HEK293 (cell line): ENCODE measurements at regions not wholly inside any gene's neighbourhood (a gene's known extent, or its start where the extent isn't known, plus 50 kb on each side); places are given as distances from the start of the nearest gene placed in this dataset.

ENCODE experiments used
- CTCF ChIA-PET: fragments of 350-600 bp; formaldehyde crosslinking; extraction: SDS; loops from one replicate; lab custom pipeline; 2021; ENCODE audit warnings: antibody characterized with exemption; lab: Yijun Ruan, JAX
- POLR2A ChIA-PET: fragments of 300-600 bp; formaldehyde crosslinking; extraction: SDS; loops from one replicate; lab custom pipeline; 2020; ENCODE audit warnings: antibody characterized with exemption, inconsistent platforms; lab: Yijun Ruan, JAX
- H3K27ac ChIP-seq: fragments of 200-500 bp; sonication (Bioruptor generic); 2 replicates; pipeline ENCODE4 v1.5.1; 2014; ENCODE audit warnings: low read depth, low read length, control low read depth, inconsistent platforms; ENCODE audit errors: extremely low read depth
- H3K36me3 ChIP-seq, 2 experiments: fragments of 200-500 bp in 1 of 2; sonication (Bioruptor generic) in 1 of 2; 1 replicate in 1 of 2; 2 replicates in 1 of 2; pipeline ENCODE4 v1.5.1; 2014 to 2017; ENCODE audit warnings: inconsistent platforms in 2 of 2, low read length in 2 of 2; ENCODE audit not compliant: control insufficient read depth in 2 of 2, insufficient read depth in 1 of 2
- H3K4me1 ChIP-seq: fragments of 200-500 bp; sonication (Bioruptor generic); 2 replicates; pipeline ENCODE4 v1.5.1; 2014; ENCODE audit warnings: mild to moderate bottlenecking, low read length, inconsistent platforms; ENCODE audit not compliant: control insufficient read depth, insufficient read depth
- H3K4me3 ChIP-seq: 2 replicates; pipeline ENCODE4 v1.5.1; 2011; ENCODE audit warnings: low read depth, mild to moderate bottlenecking, control low read depth, low read length, moderate library complexity
- H3K9me3 ChIP-seq: fragments of 200-500 bp; sonication (Bioruptor generic); 2 replicates; pipeline ENCODE4 v1.5.1; 2014; ENCODE audit warnings: low read depth, low read length, inconsistent platforms; ENCODE audit not compliant: control insufficient read depth, insufficient read depth
- AEBP2 ChIP-seq: fragments of 450-650 bp; formaldehyde crosslinking; IDR thresholded peaks from 2 replicates; pipeline ENCODE4 v1.5.1; 2016; ENCODE audit warnings: missing biosample characterization, missing genetic modification characterization, borderline replicate concordance
- FEZF1 ChIP-seq: fragments of 450-650 bp; formaldehyde crosslinking; IDR thresholded peaks from 2 replicates; pipeline ENCODE4 v1.5.1; 2016; ENCODE audit warnings: missing biosample characterization, missing genetic modification characterization
- GLIS1 ChIP-seq: fragments of 450-650 bp; formaldehyde crosslinking; IDR thresholded peaks from 2 replicates; pipeline ENCODE4 v1.5.1; 2016; ENCODE audit warnings: missing biosample characterization, missing genetic modification characterization
- IKZF3 ChIP-seq: fragments of 450-650 bp; IDR thresholded peaks from 2 replicates; pipeline ENCODE4 v1.5.0; 2018; ENCODE audit warnings: missing biosample characterization, mild to moderate bottlenecking, missing genetic modification characterization, moderate library complexity
- INSM2 ChIP-seq: fragments of 450-650 bp; formaldehyde crosslinking; IDR thresholded peaks from 2 replicates; pipeline ENCODE4 v1.5.1; 2016; ENCODE audit warnings: missing biosample characterization, missing genetic modification characterization
- KLF16 ChIP-seq: fragments of 450-650 bp; formaldehyde crosslinking; IDR thresholded peaks from 2 replicates; pipeline ENCODE4 v1.5.1; 2017; ENCODE audit warnings: missing biosample characterization, missing genetic modification characterization
- OSR2 ChIP-seq: fragments of 450-650 bp; formaldehyde crosslinking; IDR thresholded peaks from 2 replicates; pipeline ENCODE4 v1.5.1; 2016; ENCODE audit warnings: missing biosample characterization, missing genetic modification characterization
- PRDM6 ChIP-seq: fragments of 450-650 bp; formaldehyde crosslinking; IDR thresholded peaks from 2 replicates; pipeline ENCODE4 v1.5.1; 2017; ENCODE audit warnings: missing biosample characterization, missing genetic modification characterization
- SCRT2 ChIP-seq: fragments of 450-650 bp; formaldehyde crosslinking; IDR thresholded peaks from 2 replicates; pipeline ENCODE4 v1.5.1; 2016; ENCODE audit warnings: missing biosample characterization, missing genetic modification characterization
- ZBTB20 ChIP-seq: fragments of 450-650 bp; formaldehyde crosslinking; IDR thresholded peaks from 2 replicates; pipeline ENCODE4 v1.5.1; 2016; ENCODE audit warnings: missing biosample characterization, missing genetic modification characterization
- ZIC2 ChIP-seq: fragments of 450-650 bp; formaldehyde crosslinking; IDR thresholded peaks from 2 replicates; pipeline ENCODE4 v1.5.1; 2016; ENCODE audit warnings: missing biosample characterization, missing genetic modification characterization
- ZNF211 ChIP-seq: fragments of 450-650 bp; formaldehyde crosslinking; IDR thresholded peaks from 2 replicates; pipeline ENCODE4 v1.5.1; 2016; ENCODE audit warnings: low read depth, missing biosample characterization, missing genetic modification characterization
- ZNF362 ChIP-seq: fragments of 450-650 bp; formaldehyde crosslinking; IDR thresholded peaks from 2 replicates; pipeline ENCODE4 v1.5.1; 2016; ENCODE audit warnings: missing biosample characterization, missing genetic modification characterization
- ZNF433 ChIP-seq: fragments of 450-650 bp; formaldehyde crosslinking; IDR thresholded peaks from 2 replicates; pipeline ENCODE4 v1.5.1; 2016; ENCODE audit warnings: missing biosample characterization, missing genetic modification characterization, low read depth
- ZNF677 ChIP-seq: fragments of 450-650 bp; IDR thresholded peaks from 2 replicates; pipeline ENCODE4 v1.5.0; 2018; ENCODE audit warnings: missing biosample characterization, mild to moderate bottlenecking, missing genetic modification characterization, moderate library complexity
- ZNF704 ChIP-seq: fragments of 450-650 bp; formaldehyde crosslinking; IDR thresholded peaks from 2 replicates; pipeline ENCODE4 v1.5.1; 2016; ENCODE audit warnings: missing biosample characterization, missing genetic modification characterization
- ZNF791 ChIP-seq: fragments of 450-650 bp; formaldehyde crosslinking; IDR thresholded peaks from 2 replicates; pipeline ENCODE4 v1.5.1; 2016; ENCODE audit warnings: missing biosample characterization, missing genetic modification characterization
- TF ChIP-seq, protein P1 (sequence below): fragments of 450-650 bp; formaldehyde crosslinking; IDR thresholded peaks from 2 replicates; pipeline ENCODE4 v1.5.1; 2016; ENCODE audit warnings: missing biosample characterization, missing genetic modification characterization
- TF ChIP-seq, protein P2 (sequence below): fragments of 450-650 bp; formaldehyde crosslinking; IDR thresholded peaks from 2 replicates; pipeline ENCODE4 v1.5.1; 2017; ENCODE audit warnings: missing biosample characterization, missing genetic modification characterization

DNA sequence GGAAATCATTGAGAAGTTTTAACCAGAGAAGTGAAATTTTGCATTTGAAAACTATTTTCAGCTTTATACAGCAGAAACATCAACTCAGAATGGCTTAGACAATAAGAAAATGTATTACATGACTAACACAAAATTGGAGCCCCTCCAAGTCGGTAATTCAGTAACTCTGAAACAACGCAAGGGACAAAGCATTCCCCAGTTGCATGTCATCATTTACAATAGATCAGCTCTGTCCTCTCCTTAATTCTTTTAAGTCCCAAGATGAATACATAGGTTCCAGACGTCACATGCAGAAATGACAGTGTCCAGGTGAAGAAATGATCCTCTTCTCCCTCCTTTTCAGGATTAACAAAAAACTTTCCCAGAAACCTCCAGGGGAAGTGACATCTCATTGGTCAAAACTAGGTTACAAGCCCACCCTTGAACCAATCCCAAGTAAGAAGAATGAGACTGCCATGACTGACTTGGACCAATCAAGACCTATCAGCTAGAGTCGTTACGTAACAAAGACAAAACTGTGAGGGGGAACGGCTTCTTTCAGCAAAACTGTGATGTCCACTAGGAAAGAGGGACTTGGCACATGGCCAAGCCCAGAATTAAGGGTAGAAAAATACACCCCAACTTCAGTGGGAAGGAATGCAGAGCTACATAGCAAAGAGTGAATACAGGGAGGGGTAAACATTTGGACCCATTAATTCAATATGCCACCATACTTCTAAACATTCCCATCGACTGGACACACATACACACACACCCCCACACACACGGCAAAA, 114.3 kb upstream of the PRNP start:
- peaks cover 10% of the 10 kb centered on the region for H3K4me1 ChIP-seq
- no peak for TF ChIP-seq ZNF677
- TF ChIP-seq ZBTB20 (tag by site-specific recombination): no peak
- TF ChIP-seq IKZF3: no peak
- TF ChIP-seq, protein P1, sequence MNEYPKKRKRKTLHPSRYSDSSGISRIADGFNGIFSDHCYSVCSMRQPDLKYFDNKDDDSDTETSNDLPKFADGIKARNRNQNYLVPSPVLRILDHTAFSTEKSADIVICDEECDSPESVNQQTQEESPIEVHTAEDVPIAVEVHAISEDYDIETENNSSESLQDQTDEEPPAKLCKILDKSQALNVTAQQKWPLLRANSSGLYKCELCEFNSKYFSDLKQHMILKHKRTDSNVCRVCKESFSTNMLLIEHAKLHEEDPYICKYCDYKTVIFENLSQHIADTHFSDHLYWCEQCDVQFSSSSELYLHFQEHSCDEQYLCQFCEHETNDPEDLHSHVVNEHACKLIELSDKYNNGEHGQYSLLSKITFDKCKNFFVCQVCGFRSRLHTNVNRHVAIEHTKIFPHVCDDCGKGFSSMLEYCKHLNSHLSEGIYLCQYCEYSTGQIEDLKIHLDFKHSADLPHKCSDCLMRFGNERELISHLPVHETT: no peak
- TF ChIP-seq AEBP2 (tag by site-specific recombination): no peak
- TF ChIP-seq ZNF362 (tag by site-specific recombination): no peak
- no peak for TF ChIP-seq ZNF704 (tag by site-specific recombination)
- no peak for TF ChIP-seq ZNF791 (tag by site-specific recombination)
- TF ChIP-seq ZNF211 (tag by site-specific recombination): no peak
- TF ChIP-seq, protein P2, sequence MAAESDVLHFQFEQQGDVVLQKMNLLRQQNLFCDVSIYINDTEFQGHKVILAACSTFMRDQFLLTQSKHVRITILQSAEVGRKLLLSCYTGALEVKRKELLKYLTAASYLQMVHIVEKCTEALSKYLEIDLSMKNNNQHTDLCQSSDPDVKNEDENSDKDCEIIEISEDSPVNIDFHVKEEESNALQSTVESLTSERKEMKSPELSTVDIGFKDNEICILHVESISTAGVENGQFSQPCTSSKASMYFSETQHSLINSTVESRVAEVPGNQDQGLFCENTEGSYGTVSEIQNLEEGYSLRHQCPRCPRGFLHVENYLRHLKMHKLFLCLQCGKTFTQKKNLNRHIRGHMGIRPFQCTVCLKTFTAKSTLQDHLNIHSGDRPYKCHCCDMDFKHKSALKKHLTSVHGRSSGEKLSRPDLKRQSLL (tag by site-specific recombination): no peak
- H3K9me3 ChIP-seq: no peaks in the 10 kb centered on the region
- no peak overlapping the region for H3K4me3 ChIP-seq
- no peaks in the 10 kb centered on the region for H3K36me3 ChIP-seq
- POLR2A ChIA-PET: no interaction called here
- H3K27ac ChIP-seq: no peak overlapping the region
- CTCF ChIA-PET: interaction anchor here (0.5 to 1.1 kb wide), 2 partner anchors 67 to 860 kb away, joined by 3 read pairs; no protein-coding TSS in a partner anchor

DNA sequence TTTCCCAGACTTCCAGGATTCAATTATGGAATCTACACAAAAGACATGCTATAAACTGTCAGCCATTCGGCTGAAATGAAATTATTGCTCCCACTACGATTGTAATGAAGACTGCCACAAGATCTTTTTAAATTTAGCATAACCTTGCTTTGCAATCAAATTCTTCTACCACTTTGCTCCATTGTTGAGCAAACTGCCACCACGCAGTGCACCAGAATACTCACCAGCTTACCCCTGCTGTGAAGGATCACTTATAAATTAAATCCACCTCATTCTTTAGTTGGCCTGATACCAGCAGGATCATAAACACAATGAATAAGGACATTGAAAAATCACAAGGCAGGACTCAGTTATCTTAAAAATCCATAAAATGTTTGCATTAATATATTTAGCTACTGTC, 116.4 kb upstream of the PRNP start:
- CTCF ChIA-PET: interaction anchor here (0.5 to 0.6 kb wide), 2 partner anchors 189 to 225 kb away, joined by 3 to 5 read pairs; no protein-coding TSS in a partner anchor
- TF ChIP-seq SCRT2 (no peak), KLF16 (tag by site-specific recombination) (no peak), GLIS1 (0 out of 2 replicates have a peak, but pooled peaks have one; percentile 20), PRDM6 (tag by site-specific recombination) (0 out of 2 replicates have a peak, but pooled peaks have one; percentile 51), ZIC2 (tag by site-specific recombination) (peak; percentile 50), ZNF433 (no peak), FEZF1 (tag by site-specific recombination) (peak; percentile 13; the same call in 1 of the 2 replicates), INSM2 (tag by site-specific recombination) (0 out of 2 replicates have a peak, but pooled peaks have one; percentile 31), OSR2 (tag by site-specific recombination) (peak; percentile 63)
- POLR2A ChIA-PET: no interaction called here

More for the DNA sequence above, 116.4 kb upstream of the PRNP start:
- no peaks in the 10 kb centered on the region for H3K9me3 ChIP-seq
- H3K36me3 ChIP-seq: no peaks in the 10 kb centered on the region
- peaks cover 10% of the 10 kb centered on the region for H3K4me1 ChIP-seq
- H3K27ac ChIP-seq: no peak overlapping the region
- no peak overlapping the region for H3K4me3 ChIP-seq
